GM19468 (cell line): ENCODE measurements at regions not wholly inside any gene's neighbourhood (a gene's known extent, or its start where the extent isn't known, plus 50 kb on each side); places are given as distances from the start of the nearest gene placed in this dataset.

Source experiments
- ATAC-seq: cut with Tn5 transposase; IDR thresholded peaks from one replicate; pipeline ENCODE4 v1.9.1; 2021; ENCODE audit warnings: mild to moderate bottlenecking, moderate library complexity, moderate number of reproducible peaks; ENCODE audit not compliant: unreplicated experiment; ENCODE audit errors: extremely low read depth

DNA sequence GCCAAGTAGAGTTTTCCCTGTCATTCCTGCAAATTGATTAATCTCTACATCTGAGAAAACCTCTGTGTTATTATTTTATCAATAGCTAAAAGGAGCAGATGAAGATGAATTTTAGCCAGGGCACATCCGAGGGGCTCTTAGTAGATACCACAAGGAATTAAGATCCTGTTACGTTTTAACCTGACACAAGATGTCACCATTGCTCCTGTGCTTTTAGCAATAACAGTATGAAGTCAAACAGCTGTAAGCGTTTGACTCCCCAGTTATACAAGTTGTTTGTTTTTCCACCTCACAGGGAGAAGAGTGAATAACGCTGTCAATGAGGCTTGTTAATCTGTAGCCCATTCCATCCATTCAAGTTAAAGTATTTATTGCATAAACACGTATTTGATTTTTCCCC is 76.0 kb upstream of the AP1S2 start:
- ATAC-seq: no peak

DNA sequence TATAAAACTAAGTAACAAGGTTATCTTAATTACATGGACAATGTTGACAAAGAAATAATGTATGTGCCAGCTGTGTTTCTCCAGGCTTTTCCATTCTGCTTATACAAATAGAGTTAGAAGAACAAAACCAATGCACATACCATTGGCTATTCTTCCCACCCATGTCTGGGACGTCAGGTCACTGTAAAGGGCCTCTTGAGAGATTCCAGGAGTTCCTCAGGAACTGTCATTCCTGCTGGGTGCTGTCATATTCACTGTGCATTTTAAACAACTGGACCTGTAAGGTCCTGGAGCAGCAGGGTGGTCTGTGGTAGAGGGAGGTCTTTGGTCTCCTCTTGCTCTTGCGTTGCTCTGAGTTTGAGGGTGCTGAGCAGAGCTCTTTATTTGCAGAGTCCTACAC is 74.6 kb upstream of the AP1S2 start:
- no peak for ATAC-seq

DNA sequence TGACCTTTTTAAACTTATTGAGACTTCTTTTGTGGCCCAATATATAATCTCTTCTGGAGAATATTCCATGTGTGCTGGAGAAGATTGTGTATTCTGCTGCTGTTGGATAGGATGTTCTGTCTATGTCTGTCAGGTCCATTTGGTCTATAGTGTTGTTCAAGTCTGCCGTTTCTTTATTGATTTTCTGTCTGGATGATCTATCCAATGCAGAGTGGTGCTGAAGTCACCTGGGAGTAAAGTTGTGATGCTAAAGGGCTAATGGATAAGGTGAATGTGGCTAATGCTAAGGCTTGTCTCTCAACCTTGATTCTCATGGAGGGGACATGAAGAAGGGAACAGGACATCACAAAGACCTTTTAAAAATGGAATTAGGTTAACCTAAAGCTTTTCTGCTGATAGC is 72.0 kb upstream of the AP1S2 start:
- ATAC-seq: no peak

DNA sequence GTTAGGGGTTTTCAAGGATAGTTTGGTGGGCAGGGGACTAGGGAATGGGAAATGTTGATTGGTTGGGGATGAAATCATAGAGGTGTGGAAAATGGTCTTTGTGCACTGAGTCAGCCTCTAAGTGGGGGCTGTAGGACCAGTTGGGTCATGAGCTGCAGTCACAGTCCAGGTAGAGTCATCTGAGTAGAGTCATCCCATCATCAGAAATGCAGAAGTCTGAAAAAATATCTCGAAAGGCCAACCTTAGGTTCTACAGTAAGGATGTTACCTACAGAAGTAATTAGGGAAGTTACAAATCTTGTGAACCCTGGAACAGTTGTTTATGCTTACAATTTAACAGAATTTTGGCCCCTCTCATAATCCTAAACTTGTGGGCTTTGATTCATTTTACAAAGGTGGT is 63.4 kb upstream of the AP1S2 start:
- ATAC-seq: no peak

DNA sequence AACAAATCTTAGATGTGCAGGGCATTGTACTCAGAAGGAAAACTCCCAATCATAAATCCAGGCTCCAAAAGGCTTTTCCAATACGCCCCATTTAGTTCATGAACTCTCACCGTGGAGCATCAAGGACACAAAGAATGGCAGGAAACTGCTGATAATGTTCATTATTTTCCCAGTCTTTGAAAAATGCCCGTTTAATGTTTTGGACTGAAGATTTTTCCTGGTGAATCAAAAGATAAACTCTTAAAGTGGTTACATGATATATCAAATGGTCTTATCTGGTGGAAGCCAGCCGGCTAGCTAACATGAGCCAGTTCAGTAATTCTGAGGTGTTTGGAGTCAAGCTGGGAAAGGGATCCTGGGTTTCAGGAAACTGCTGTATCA is 62.1 kb upstream of the AP1S2 start:
- no peak for ATAC-seq

DNA sequence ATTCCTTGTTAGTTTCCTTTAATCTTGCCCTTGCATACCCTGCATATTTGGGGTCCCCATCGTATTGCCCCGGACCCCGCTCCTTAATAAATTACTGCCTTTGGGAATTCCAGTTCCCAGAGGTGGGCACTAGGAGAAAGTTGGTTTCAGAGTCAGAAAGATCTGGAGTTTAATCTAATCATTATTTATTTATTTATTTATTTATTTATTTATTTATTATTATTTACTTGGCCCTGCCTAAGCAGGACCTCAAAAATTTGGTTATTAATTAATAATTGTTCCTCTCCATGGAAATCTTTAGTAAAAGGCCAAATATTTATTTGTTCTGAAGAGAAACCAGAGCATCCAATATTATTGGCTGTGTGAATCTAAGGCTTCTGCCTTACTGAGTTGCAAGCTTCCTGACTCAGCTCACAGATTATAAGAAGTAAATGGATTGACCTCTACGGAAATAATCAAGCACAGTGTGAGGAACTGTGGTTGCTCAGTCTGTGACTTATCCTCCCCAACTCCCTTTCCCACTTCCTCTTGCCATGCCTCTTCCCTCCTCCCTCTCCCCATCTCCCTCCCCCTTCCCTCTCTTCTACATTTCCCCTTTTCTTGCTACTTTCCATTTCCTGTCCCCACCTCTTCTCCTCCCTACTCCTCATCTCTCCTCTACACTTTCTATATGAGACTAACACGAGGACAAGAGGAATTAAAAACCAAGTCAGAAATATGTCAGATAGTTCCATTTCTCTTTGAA is 61.5 kb upstream of the AP1S2 start:
- no peak for ATAC-seq

DNA sequence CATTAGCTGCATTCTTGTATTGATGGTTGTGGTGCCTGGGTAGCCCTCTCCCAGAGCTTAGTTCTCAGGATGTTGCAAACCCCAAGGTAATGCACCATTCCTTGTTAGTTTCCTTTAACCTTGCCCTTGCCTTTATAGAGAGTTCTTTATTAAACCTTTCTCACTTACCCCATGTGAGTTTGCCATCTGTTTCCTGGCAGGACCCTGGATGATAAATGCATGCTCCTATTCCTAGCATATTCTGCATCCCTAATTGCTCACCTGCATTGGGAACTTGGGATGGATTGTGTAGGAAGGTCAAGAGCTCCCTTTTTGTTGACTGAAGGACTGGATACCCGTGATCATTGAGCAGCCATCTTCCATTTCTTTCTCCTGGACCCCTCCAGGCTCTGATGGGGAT is 59.9 kb upstream of the AP1S2 start:
- ATAC-seq: no peak

DNA sequence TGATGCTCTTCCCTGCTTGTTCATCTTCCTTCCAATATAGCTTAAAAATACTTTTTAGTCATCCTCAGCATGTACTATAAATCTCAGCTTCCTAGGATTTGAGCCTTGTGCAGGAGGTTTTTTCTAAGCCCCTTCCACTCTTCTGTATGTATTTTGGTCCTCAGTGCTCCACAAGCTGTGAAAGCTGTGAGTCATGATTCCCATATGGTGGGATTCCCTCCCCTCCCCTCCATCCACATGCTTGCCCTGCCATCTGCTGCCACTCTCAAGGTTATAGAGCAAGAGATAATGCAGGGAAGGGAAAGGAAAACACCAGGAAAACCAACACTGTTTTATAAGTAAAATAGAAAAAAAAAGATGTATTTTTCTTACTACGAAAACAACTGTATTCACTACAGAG is 58.5 kb upstream of the AP1S2 start:
- no peak for ATAC-seq

DNA sequence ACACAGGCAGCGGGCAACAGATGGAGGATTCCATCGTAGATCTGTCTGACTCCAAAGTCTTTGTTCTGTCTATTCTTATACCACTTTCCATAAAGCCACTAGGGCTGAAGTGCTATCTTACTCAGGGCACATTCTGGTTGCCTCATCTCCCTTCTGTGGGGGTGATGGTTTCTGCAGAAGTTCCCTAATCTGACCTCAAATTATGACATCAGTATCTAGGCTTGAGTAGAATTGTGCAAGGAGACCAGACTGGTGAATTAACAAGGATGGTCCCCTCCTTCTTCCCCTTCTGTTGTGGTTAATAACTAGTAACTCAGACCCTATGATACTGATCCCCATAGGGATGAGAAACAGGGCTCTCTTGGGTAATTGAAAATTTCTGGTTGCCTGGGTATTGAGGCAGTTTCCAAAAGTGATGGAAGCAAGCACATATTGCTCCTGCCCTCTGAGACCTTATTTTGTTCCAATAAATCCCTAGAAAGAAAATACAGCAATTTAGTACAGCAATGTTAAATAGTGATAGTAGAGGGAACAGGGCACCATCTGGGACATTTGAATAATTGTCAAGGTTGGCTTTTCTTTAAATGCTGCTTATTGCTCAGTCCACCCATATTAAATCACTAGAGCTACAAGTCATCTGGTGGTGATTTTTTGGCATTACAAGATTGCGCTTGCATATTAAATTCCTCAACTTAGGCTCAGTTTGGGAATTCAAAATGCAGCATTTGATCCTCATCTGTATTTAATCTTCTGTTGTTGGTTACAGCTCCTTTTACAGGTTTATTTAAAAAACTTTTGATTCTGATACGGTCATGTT is 57.3 kb upstream of the AP1S2 start:
- ATAC-seq: no peak

DNA sequence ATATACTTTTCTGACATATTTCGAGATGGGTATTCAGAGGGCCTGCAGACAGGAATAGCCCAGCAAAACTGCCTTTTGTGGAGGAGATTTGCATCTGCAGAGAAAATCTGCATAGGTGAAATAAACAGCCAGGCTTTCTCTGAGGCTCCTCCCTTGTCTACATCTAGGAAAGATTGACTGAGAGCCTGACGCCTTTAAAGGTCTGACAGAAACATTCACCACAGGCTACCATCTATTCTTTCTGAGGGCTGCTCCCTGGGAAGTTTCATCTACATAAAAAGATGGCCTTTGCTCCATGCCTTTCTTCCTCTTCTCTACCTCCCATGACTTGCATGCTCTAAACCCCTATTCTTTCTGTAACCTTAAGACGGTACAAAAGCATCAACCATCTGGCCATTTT is 55.0 kb upstream of the AP1S2 start:
- ATAC-seq: no peak

DNA sequence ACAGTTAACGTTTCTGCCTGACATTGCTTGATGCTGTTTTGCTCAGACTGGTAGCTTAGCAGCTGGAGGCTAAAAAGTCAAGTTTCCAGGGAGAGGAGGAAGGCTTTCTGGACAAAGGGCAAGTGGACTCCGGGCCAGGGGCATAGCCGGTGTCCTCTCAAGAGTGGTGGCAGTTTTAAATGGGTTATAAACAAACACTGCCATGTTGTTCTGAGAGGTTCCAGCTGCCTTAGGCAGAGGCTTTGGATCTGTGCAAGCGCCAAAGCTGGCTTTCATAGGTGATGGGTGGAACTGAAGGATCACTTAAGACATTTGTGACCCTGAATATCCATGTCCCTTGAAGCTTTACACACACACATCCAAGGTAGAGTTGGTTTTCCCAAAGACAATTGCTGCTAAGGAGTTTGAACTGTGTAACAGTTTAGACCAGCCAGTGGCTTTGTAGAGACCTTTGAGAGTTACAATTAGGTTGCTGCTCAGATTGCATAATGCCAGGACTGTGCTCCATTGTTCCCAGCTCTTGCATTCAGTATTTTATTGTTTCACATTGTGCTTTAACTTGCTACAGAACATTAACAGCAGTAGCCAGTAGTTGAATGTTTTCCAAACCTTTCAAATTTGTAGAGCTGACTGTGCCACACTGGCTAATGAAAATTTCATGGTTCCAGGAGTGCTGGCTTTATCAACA is 54.1 kb upstream of the AP1S2 start:
- ATAC-seq: no peak

DNA sequence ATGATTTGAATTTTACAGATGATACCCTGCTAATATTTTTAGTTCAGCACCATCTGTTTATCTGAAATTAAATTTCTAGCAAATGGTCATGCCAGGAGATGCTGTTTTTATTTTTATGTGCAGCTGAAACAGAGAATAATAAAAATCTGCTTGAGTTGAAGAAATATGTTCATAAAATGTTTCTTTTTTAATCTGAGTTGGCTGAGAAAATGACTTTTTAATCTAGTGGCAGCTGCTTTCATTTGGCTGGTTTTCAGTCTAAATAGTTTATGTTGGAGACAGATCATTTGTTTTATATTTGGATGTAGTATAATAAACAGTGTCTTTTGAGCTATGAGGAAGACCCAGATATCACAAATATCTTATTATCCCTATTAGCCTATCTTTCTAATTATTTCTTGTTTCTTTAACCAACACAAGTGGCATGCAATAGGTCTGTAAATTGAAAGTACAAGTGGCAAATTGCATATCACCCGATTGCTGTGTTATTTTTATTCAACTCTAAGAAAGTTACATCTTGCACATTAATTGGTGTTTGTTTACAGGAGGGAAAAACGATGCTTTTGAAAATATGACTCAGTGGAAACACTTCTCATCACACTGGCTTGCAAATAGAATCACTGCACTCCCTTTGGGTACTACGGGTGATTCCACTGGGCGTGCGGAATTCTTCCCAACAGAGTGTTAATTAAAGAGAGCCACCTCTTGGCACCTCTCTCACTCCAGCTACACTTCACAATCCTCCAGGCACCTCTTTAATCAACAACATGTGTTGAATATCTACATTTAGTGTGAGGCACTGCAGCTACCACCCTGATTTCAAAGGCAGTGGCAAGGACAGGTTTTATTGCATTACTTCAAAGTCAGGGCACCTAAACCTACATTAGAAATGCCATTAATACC is 51.7 kb upstream of the AP1S2 start:
- no peak for ATAC-seq
